HepG2 (cell line): ENCODE measurements at regions not wholly inside any gene's neighbourhood (a gene's known extent, or its start where the extent isn't known, plus 50 kb on each side); places are given as distances from the start of the nearest gene placed in this dataset.

ENCODE experiments used
- ARID5B ChIP-seq: IDR thresholded peaks from 2 replicates; pipeline ENCODE4 v1.4.0; 2020; ENCODE audit warnings: mild to moderate bottlenecking, missing genetic modification reagents
- DMAP1 ChIP-seq: IDR thresholded peaks from 2 replicates; pipeline ENCODE4 v1.6.1; 2016
- FOXA3 ChIP-seq: IDR thresholded peaks from 2 replicates; pipeline ENCODE4 v1.6.1; 2016; ENCODE audit warnings: missing genetic modification reagents, missing compliant biosample characterization
- FOXP4 ChIP-seq: sonication (generic); formaldehyde crosslinking; IDR thresholded peaks from 2 replicates; pipeline ENCODE4 v1.4.0; 2020; ENCODE audit warnings: missing genetic modification reagents
- GABPB1 ChIP-seq: IDR thresholded peaks from 2 replicates; pipeline ENCODE4 v1.6.1; 2016; ENCODE audit warnings: mild to moderate bottlenecking, missing genetic modification reagents, moderate library complexity, missing compliant biosample characterization
- HNF4A ChIP-seq: sonication (generic); formaldehyde crosslinking; IDR thresholded peaks from 2 replicates; pipeline ENCODE4 v1.4.0; 2020; ENCODE audit warnings: missing genetic modification reagents
- PITX1 ChIP-seq: sonication (generic); formaldehyde crosslinking; IDR thresholded peaks from 2 replicates; pipeline ENCODE4 v1.5.1; 2020; ENCODE audit warnings: mild to moderate bottlenecking, missing genetic modification reagents
- ZBTB38 ChIP-seq: sonication (generic); formaldehyde crosslinking; IDR thresholded peaks from 2 replicates; pipeline ENCODE4 v1.5.1; 2020; ENCODE audit warnings: mild to moderate bottlenecking, missing genetic modification reagents
- ZFP91 ChIP-seq: sonication (generic); formaldehyde crosslinking; IDR thresholded peaks from 2 replicates; pipeline ENCODE4 v1.9.0; 2022; ENCODE audit warnings: missing genetic modification reagents, mild to moderate bottlenecking, borderline replicate concordance
- ZMYM4 ChIP-seq: sonication (generic); formaldehyde crosslinking; IDR thresholded peaks from 2 replicates; pipeline ENCODE4 v1.8.1; 2023; ENCODE audit warnings: mild to moderate bottlenecking, missing genetic modification reagents
- ZNF292 ChIP-seq: sonication (generic); formaldehyde crosslinking; IDR thresholded peaks from 2 replicates; pipeline ENCODE4 v1.8.1; 2022; ENCODE audit warnings: mild to moderate bottlenecking, low read depth, missing genetic modification reagents, borderline replicate concordance
- ZNF331 ChIP-seq: sonication (generic); formaldehyde crosslinking; IDR thresholded peaks from 2 replicates; pipeline ENCODE4 v1.4.0; 2020; ENCODE audit warnings: missing genetic modification reagents
- ZNF350 ChIP-seq: sonication (generic); formaldehyde crosslinking; IDR thresholded peaks from 2 replicates; pipeline ENCODE4 v1.4.0; 2020; ENCODE audit warnings: mild to moderate bottlenecking, low read depth, missing genetic modification reagents, borderline replicate concordance
- ZNF614 ChIP-seq: IDR thresholded peaks from 2 replicates; pipeline ENCODE4 v1.6.1; 2018; ENCODE audit warnings: missing biosample characterization, missing genetic modification reagents, inconsistent platforms, borderline replicate concordance
- TF ChIP-seq, protein P1 (sequence below): IDR thresholded peaks from 2 replicates; pipeline ENCODE4 v1.6.1; 2016; ENCODE audit warnings: low read depth

DNA sequence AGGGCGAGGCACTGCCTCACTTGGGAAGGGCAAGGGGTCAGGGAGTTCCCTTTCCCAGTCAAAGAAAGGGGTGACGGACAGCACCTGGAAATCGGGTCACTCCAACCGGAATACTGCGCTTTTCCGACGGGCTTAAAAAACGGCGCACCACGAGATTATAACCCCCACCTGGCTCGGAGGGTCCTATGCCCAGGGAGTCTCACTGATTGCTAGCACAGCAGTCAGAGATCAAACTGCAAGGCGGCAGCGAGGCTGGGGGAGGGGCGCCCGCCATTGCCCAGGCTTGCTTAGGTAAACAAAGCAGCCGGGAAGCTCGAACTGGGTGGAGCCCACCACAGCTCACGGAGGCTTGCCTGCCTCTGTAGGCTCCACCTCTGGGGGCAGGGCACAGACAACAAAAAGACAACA, 366.5 kb downstream of the NR4A2 start (continued):
- peak; percentile 18; the same call in 1 of the 2 replicates for TF ChIP-seq ZFP91 (CRISPR knock-in tag)
- TF ChIP-seq FOXP4 (CRISPR knock-in tag) = 0 out of 2 replicates have a peak, but pooled peaks have one; percentile 43
- peak; percentile 73; the same call in 1 of the 2 replicates for TF ChIP-seq ZMYM4
- TF ChIP-seq ZNF350 = 0 out of 2 replicates have a peak, but pooled peaks have one; percentile 33
- TF ChIP-seq ZNF331 = 0 out of 2 replicates have a peak, but pooled peaks have one; percentile 21
- TF ChIP-seq DMAP1 (CRISPR knock-in tag) = 0 out of 2 replicates have a peak, but pooled peaks have one; percentile 25
- peak; percentile 26; the same call in 1 of the 2 replicates for TF ChIP-seq PITX1 (CRISPR knock-in tag)
- peak; percentile 22; the same call in 1 of the 2 replicates for TF ChIP-seq HNF4A (CRISPR knock-in tag)
- TF ChIP-seq, protein P1, sequence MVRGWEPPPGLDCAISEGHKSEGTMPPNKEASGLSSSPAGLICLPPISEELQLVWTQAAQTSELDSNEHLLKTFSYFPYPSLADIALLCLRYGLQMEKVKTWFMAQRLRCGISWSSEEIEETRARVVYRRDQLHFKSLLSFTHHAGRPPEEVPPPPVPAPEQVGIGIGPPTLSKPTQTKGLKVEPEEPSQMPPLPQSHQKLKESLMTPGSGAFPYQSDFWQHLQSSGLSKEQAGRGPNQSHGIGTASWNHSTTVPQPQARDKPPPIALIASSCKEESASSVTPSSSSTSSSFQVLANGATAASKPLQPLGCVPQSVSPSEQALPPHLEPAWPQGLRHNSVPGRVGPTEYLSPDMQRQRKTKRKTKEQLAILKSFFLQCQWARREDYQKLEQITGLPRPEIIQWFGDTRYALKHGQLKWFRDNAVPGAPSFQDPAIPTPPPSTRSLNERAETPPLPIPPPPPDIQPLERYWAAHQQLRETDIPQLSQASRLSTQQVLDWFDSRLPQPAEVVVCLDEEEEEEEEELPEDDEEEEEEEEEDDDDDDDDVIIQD (CRISPR knock-in tag) = peak; percentile 31; the same call in 1 of the 2 replicates
- TF ChIP-seq ZBTB38 (CRISPR knock-in tag) = peak; percentile 32; the same call in 1 of the 2 replicates
- 0 out of 2 replicates have a peak, but pooled peaks have one; percentile 19 for TF ChIP-seq GABPB1 (CRISPR knock-in tag)
- TF ChIP-seq FOXA3 (CRISPR knock-in tag) = peak; percentile 57; the same call in 1 of the 2 replicates
- TF ChIP-seq ZNF614 (CRISPR knock-in tag) = peak; percentile 24; the same call in 1 of the 2 replicates
- TF ChIP-seq ARID5B (CRISPR knock-in tag) = peak; percentile 64
- 0 out of 2 replicates have a peak, but pooled peaks have one; percentile 39 for TF ChIP-seq ZNF292
